HEK293T (cell line): ENCODE measurements at regions not wholly inside any gene's neighbourhood (a gene's known extent, or its start where the extent isn't known, plus 50 kb on each side); places are given as distances from the start of the nearest gene placed in this dataset.

Experiments
- BHLHE40 ChIP-seq: fragments of 450-650 bp; IDR thresholded peaks from 2 replicates; pipeline ENCODE4 v1.6.1; 2016; ENCODE audit warnings: mild to moderate bottlenecking, moderate library complexity, borderline replicate concordance
- CTBP1 ChIP-seq: fragments of 450-650 bp; IDR thresholded peaks from 2 replicates; pipeline ENCODE4 v1.6.1; 2016; ENCODE audit warnings: borderline replicate concordance
- FOXA1 ChIP-seq: fragments of 450-650 bp; IDR thresholded peaks from 2 replicates; pipeline ENCODE4 v1.6.1; 2016; ENCODE audit warnings: mild to moderate bottlenecking
- LEF1 ChIP-seq: fragments of 450-650 bp; IDR thresholded peaks from 2 replicates; pipeline ENCODE4 v1.6.1; 2017; ENCODE audit warnings: mild to moderate bottlenecking, borderline replicate concordance
- NFRKB ChIP-seq: fragments of 450-650 bp; IDR thresholded peaks from 2 replicates; pipeline ENCODE4 v1.6.1; 2016; ENCODE audit warnings: mild to moderate bottlenecking, moderate library complexity
- SP1 ChIP-seq: fragments of 450-650 bp; IDR thresholded peaks from 2 replicates; pipeline ENCODE4 v1.6.1; 2017
- SUZ12 ChIP-seq: fragments of 450-650 bp; IDR thresholded peaks from 2 replicates; pipeline ENCODE4 v1.6.1; 2016; ENCODE audit warnings: mild to moderate bottlenecking
- ZNF384 ChIP-seq: fragments of 450-650 bp; IDR thresholded peaks from 2 replicates; pipeline ENCODE4 v1.6.1; 2016

- no peak for TF ChIP-seq SP1
- no peak for TF ChIP-seq FOXA1
- no peak for TF ChIP-seq ZNF384
- TF ChIP-seq BHLHE40, result no peak
- TF ChIP-seq SUZ12, result no peak
- no peak for TF ChIP-seq CTBP1
- no peak for TF ChIP-seq LEF1
- no peak for TF ChIP-seq NFRKB
Measured at GRCh38 chr1:227472772-227473171, 90.6 kb upstream of the ZNF678 start.
